NCI-H1930 (cell line): ENCODE measurements at regions not wholly inside any gene's neighbourhood (a gene's known extent, or its start where the extent isn't known, plus 50 kb on each side); places are given as distances from the start of the nearest gene placed in this dataset.
A peak's percentile ranks its signal among the peaks of the same experiment; 100 is the strongest.
"Not testable (repeated sequence)": the region's sequence is repeated elsewhere in the genome, so short reads cannot be mapped to it uniquely, and the experiment has no call there.

Experiments
- DNase-seq, 2 experiments: peaks; one replicate each; lab custom pipeline; 2025; lab: John Stamatoyannopoulos, UW

DNA sequence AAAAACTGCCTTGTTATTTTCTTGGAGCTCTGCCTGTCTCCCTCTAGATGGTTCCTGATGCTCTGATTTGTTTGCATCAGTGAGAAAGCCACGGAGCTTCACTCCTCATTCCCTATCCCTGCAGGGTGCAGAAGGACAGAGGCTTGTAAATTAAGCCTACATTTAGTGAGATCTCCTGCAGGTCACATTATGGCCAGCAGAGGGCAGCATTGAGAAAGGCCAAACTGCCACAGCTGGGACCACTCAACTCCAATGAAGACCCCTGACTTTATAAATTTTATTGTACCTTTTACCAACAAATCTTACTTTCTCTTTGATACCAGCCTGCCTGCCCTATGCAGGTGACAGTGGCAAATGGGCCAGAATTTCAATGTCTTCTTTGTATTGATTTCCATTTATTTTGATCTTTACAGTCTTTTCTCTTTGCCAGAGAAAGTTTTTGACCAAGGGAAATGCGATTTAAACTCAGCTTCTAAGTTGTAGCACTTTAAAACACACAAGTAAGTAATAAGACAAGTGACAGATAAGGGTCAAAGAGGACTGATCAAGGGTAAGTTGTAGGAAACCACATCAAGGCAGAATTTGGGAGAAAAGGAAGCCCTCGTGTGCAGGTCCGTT lies 1029.1 kb upstream of the KLHL29 start:
- peak in 1 of 2 experiments; percentile 6 for DNase-seq

DNA sequence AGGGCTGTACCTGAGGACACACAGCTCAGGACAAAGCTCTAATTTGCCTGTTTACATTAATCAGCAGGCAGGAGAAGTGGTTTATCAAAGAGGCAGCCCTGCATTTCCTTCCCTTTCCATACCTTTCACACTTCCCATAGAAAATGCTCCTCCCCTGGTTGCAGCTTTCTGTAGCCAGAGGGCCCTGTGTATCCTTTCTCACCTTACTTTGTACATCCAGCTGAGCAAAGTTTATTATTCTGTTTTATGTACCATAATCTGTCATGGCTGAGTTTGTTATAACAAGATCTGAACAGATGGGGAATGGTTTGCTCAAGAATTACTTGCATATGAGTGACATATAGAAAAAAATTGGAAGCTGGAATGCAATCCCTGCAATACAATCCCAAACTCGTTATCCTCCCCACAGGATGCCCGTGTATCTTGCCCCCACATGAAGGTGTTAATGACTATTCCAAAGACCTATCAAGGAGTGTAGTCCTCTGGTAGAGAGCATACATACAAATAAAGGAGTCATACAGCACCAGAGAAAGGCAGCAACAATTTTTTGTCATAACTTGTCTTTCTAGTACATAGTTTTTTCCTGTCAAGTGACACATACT lies 1025.8 kb upstream of the KLHL29 start:
- no peak for DNase-seq

GRCh38 chr2:22360735-22361374 lies 1024.1 kb upstream of the KLHL29 start:
- DNase-seq = no peak

- no peak for DNase-seq
These were observed 1023.4 kb upstream of the KLHL29 start for GRCh38 chr2:22361571-22361970.

- DNase-seq = no peak
These were observed 1009.9 kb upstream of the KLHL29 start for GRCh38 chr2:22375096-22375495.

DNA sequence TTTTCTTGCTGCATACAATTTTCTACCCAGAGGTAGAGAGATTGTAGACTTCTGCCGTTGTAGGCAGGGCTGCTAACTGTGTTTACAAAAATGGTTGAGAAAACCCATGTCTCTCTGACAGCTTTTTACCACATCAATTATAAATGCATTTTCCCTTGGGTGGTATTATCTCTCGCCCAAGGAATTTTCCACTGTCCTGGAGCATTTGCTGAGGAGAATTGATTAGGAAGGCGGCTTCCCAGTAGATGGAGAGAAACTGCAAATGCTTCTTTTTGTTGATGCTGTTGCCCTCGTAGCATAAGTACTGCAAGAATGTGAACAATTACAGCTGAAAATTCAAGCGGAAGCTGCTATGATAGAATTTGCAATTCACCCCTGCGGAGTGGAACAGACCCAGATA lies 1007.7 kb upstream of the KLHL29 start:
- no peak for DNase-seq

DNA sequence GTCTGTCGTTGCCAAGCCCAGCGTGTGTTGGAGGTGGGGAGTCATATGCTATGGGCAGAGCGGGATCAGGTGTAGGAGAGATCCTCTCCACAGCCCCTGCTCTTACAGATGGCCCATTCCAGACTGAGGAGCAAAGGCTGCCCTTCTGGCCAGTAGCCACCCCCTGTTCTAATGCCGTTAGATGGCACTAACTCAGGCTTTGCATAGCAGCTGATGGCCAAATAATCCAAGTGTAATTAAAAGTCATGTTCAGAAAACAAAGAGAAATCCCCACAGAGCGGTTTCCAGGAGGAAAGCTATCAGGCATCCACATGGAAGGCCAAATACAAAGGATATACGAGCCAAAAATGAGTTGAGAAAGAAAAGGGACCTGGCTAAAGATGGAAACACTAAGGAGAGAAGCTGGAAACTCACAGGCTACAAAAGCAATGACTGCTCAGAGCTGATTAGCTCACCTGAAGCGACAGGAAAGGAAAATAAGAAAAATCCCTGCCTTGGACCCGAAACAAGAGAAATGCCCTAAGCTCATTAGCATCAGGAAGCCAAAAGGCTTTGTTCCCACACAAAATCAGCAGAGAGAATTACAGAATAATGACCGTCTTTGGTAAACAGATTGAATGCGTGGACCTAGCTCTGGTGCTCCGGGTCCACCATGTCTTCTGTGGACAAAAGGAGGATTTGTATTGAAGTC lies 1002.4 kb upstream of the KLHL29 start:
- DNase-seq = peak; percentile 17 to 47

DNA sequence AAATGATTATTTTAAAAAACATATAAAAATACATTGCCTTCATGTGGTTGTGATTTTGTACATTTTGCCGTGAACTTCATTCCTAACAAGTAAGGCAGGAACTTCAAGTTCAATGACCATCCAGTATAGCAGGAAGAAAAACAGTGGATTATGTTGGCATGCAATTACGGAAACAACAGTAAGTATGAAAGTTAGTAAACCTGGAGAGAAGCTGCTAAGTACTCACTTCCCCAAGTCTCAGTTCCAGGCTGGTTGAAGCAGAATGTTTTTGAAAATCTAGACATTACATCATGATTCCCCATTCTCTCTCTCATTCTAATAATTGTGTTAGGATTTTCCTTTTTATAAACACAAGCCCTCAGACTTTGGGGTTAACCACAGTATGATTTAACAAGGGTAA lies 987.1 kb upstream of the KLHL29 start:
- DNase-seq = no peak

- no peak for DNase-seq
These were observed 981.2 kb upstream of the KLHL29 start for GRCh38 chr2:22403748-22404147.

- DNase-seq = no peak
These were observed 978.4 kb upstream of the KLHL29 start for GRCh38 chr2:22406625-22407024.

- DNase-seq = no peak
These were observed 964.9 kb upstream of the KLHL29 start for GRCh38 chr2:22420076-22420475.

- no peak for DNase-seq
These were observed 942.9 kb upstream of the KLHL29 start for GRCh38 chr2:22442051-22442450.

DNA sequence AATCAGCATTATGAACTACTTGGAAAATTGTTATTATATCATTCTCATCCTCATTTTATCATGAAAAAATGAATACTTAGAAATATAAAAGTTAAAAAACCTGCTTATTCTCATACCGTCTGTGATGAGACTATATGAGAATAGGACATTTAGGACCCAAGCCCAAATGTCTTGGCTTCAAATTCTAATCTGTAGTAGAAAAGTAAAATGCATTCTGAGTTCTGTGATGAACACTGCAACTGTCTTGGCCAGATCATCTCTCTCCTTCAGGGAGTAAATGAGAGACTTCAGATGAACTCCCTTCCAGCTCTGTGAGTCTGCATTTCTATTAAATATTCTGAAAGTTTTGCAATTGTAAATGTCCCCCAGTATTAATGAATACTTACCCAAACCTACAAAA lies 940.7 kb upstream of the KLHL29 start:
- DNase-seq = no peak

- DNase-seq = no peak
These were observed 935.3 kb upstream of the KLHL29 start for GRCh38 chr2:22449696-22450095.

DNA sequence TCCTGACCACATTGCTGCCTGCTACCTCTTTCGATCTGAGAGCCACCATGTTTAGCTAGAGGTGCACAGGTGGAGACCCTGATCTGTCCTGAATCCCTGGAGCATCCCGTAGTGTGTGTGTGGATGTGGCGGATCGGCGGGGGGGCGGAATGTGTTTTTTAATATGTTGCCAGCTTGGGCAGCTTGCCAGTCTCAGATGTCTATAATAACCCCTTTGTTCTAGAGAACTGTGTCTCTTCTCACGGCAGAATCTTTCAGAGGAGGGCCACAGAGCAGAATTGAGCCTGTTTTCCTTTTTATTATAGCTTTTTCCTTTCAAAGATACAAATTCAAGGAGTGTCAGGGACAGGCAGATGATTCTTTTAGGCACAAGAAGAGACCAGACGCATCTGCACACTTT lies 934.1 kb upstream of the KLHL29 start:
- no peak for DNase-seq

DNA sequence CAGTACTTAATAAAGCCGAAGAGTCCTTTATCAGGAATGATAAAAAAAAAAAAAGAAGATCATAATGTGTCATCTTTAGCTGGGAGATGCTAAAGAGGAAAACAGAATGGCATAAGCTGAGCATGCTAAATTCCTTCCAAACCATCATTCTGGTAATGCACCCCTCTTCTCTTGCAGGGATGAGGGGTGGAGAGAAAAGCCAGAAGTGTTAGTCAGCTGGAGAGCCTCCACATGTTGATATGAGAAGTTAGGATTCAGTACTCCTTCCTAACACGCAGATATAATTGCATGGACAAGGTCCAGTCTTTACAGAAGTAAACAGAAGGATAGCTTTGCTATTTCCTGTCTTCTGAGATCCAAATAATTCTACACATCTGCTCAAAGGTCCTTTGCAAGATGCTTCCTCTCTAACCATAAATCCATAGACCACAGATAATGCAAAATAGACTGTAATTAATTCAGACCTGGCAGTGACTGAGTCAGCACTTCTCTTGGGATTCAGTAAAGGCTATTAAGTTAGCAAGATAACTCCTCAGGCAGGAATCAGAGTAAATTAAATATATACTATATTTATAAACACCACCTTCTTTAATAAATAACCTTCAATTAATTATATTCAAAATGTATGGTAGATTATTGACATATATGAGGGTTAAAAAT lies 930.0 kb upstream of the KLHL29 start:
- no peak for DNase-seq

DNA sequence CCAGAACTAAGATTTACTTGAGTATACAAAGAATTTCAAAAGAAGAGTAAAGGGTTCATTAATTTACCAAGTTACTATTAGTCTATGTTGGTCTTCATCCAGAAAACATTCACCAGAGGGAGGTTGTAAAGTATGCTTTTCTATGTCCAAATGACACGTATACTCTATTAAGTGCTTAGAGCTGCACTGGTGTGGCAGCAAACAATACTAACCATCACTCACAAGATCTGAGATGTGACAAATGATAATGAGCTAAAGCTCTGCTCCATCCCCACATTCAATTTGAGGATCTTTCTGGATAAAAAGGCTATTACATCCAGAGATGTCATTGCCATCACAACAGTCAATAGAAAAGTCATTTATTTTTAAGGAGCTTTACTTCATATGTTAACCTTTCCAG lies 926.5 kb upstream of the KLHL29 start:
- DNase-seq = no peak

GRCh38 chr2:22475103-22475502 lies 909.9 kb upstream of the KLHL29 start:
- DNase-seq = not testable (repeated sequence)

DNA sequence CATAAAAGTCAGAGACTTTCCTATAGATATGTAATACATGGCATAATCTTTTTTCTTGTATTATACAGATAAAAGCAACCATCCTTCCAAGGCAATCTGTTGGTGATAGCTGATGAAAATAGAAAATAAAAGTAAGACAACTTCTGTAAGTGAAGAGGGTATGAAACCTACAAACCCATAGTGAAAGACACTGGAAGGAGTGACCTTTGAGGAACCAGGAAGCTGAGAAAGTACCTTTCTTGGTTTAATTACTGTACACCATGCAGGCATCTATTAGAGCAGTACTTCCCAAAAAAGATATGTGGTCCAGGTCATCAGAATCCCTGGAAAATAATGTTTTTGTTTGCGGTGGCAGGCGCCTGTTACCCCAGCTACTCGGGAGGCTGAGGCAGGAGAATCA lies 906.6 kb upstream of the KLHL29 start:
- DNase-seq = no peak

GRCh38 chr2:22481486-22482259 lies 903.3 kb upstream of the KLHL29 start:
- DNase-seq = no peak

- no peak for DNase-seq
These were observed 901.9 kb upstream of the KLHL29 start for GRCh38 chr2:22483036-22483435.

- no peak for DNase-seq
These were observed 899.5 kb upstream of the KLHL29 start for GRCh38 chr2:22485486-22485885.
